ENCODE measurements at regions not wholly inside any gene's neighbourhood (a gene's known extent, or its start where the extent isn't known, plus 50 kb on each side); places are given as distances from the start of the nearest gene placed in this dataset.

DNA sequence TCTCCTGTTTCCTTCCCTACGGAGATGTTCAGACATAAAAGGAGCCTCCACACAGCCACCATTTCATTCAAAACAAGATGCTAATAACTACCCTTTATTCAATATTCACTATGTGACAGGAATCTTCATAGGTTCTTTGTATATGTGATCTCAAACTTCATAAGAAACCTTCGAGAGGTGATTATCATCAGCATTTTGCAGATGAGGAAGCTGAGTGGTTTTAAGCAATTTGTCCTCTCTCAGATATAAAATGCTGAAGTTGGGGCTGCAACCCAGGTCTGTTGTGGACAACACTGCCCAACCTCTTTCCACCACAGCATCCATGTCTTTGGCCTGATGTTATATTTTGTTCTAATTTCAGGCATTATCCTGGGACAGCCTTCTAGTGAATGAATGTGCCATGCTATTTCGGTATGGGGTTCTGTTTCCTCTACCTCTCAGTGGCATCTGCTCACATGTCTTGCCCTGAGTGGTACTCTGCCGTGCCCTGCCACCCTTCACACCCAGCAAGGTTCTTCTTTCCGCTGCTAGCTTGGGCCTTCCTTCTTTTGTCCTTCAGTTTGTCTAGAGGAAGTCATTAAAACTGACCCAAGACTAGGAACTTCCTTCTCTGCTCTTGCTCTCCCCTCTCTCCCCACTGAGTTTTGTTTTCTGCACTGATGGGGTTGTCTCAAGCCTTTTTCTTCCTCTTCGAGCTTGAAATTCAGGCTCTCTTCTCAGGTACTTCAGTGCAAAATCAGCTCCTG lies 300.9 kb upstream of the PRDM1 start:
- Histone ChIP-seq H3K9me3 (no peaks in the 10 kb centered on the region), H3K27ac (no peak overlapping the region), H3K4me3 (no peak overlapping the region), H3K36me3 (no peaks in the 10 kb centered on the region), H3K4me1 (no peaks in the 10 kb centered on the region), H3K27me3 (no peaks in the 10 kb centered on the region)
- no peak for DNase-seq
- intact Hi-C loops (cut with DNase I; ENCODE audit: low total_unique reads): no loop called here
- TF ChIP-seq POLR2A (IDR thresholded peaks at IDR 0.05): no peak
- TF ChIP-seq, protein P1, sequence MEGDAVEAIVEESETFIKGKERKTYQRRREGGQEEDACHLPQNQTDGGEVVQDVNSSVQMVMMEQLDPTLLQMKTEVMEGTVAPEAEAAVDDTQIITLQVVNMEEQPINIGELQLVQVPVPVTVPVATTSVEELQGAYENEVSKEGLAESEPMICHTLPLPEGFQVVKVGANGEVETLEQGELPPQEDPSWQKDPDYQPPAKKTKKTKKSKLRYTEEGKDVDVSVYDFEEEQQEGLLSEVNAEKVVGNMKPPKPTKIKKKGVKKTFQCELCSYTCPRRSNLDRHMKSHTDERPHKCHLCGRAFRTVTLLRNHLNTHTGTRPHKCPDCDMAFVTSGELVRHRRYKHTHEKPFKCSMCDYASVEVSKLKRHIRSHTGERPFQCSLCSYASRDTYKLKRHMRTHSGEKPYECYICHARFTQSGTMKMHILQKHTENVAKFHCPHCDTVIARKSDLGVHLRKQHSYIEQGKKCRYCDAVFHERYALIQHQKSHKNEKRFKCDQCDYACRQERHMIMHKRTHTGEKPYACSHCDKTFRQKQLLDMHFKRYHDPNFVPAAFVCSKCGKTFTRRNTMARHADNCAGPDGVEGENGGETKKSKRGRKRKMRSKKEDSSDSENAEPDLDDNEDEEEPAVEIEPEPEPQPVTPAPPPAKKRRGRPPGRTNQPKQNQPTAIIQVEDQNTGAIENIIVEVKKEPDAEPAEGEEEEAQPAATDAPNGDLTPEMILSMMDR (IDR thresholded peaks at IDR 0.05): no peak

- DNase-seq: no peak
- no peak for TF ChIP-seq POLR2A (IDR thresholded peaks at IDR 0.05)
- TF ChIP-seq, protein P1 (IDR thresholded peaks at IDR 0.05): no peak
- Histone ChIP-seq H3K9me3 (no peaks in the 10 kb centered on the region), H3K27me3 (no peaks in the 10 kb centered on the region), H3K4me1 (no peaks in the 10 kb centered on the region), H3K4me3 (no peak overlapping the region), H3K27ac (no peak overlapping the region), H3K36me3 (no peaks in the 10 kb centered on the region)
- intact Hi-C loops (cut with DNase I; ENCODE audit: low total_unique reads): no loop called here
These were observed 302.0 kb upstream of the PRDM1 start for GRCh38 chr6:105784179-105784578.

- Histone ChIP-seq H3K4me3 (no peak overlapping the region), H3K9me3 (no peaks in the 10 kb centered on the region), H3K27ac (no peak overlapping the region), H3K27me3 (no peaks in the 10 kb centered on the region), H3K36me3 (no peaks in the 10 kb centered on the region), H3K4me1 (no peaks in the 10 kb centered on the region)
- no peak for DNase-seq
- TF ChIP-seq POLR2A (IDR thresholded peaks at IDR 0.05): no peak
- TF ChIP-seq, protein P1 (IDR thresholded peaks at IDR 0.05): no peak
- intact Hi-C loops (cut with DNase I; ENCODE audit: low total_unique reads): no loop called here
These were observed 302.7 kb upstream of the PRDM1 start for GRCh38 chr6:105783333-105783935.

DNA sequence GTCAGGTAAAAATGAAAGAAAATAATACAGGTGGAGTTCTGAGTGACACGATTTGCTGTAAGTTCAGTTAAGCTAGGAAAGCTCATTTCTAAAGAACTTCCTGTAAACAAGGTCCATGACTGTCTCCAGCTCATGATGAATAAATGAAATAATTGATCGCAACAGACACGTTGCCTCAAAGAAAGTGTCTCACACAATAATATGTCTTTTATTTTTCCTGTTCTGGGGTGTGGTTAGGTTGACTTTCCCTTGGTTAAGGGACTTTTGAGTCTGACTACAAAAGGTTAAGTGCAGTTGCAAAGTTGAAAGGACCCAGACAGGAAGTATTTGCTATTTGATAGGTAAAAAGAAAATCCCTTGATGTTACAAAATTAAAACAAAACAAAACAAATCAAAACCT lies 304.2 kb upstream of the PRDM1 start:
- no peak for DNase-seq
- no peaks in the 10 kb centered on the region for H3K36me3 ChIP-seq
- TF ChIP-seq, protein P1 (IDR thresholded peaks at IDR 0.05): no peak
- TF ChIP-seq POLR2A (IDR thresholded peaks at IDR 0.05): no peak
- no peaks in the 10 kb centered on the region for H3K27me3 ChIP-seq
- H3K9me3 ChIP-seq: no peaks in the 10 kb centered on the region
- H3K4me3 ChIP-seq: no peak overlapping the region
- no peaks in the 10 kb centered on the region for H3K4me1 ChIP-seq
- no peak overlapping the region for H3K27ac ChIP-seq
- intact Hi-C loops (cut with DNase I; ENCODE audit: low total_unique reads): no loop called here

GRCh38 chr6:105781248-105781647 lies 304.9 kb upstream of the PRDM1 start:
- H3K27ac ChIP-seq: no peak overlapping the region
- H3K4me1 ChIP-seq: no peaks in the 10 kb centered on the region
- DNase-seq: peak; percentile 20 to 32
- H3K9me3 ChIP-seq: no peaks in the 10 kb centered on the region
- TF ChIP-seq, protein P1 (IDR thresholded peaks at IDR 0.05): no peak
- TF ChIP-seq POLR2A (IDR thresholded peaks at IDR 0.05): no peak
- no peaks in the 10 kb centered on the region for H3K27me3 ChIP-seq
- H3K36me3 ChIP-seq: no peaks in the 10 kb centered on the region
- intact Hi-C loops (cut with DNase I; ENCODE audit: low total_unique reads): no loop called here
- no peak overlapping the region for H3K4me3 ChIP-seq
